ENCODE measurements at regions not wholly inside any gene's neighbourhood (a gene's known extent, or its start where the extent isn't known, plus 50 kb on each side); places are given as distances from the start of the nearest gene placed in this dataset.
"Not testable (repeated sequence)": the region's sequence is repeated elsewhere in the genome, so short reads cannot be mapped to it uniquely, and the experiment has no call there.

- no peak for DNase-seq (ENCODE audit: low read depth)
- no peak overlapping the region for H3K4me3 ChIP-seq (ENCODE audit: low read depth, low read length)
- TF ChIP-seq, protein P1, sequence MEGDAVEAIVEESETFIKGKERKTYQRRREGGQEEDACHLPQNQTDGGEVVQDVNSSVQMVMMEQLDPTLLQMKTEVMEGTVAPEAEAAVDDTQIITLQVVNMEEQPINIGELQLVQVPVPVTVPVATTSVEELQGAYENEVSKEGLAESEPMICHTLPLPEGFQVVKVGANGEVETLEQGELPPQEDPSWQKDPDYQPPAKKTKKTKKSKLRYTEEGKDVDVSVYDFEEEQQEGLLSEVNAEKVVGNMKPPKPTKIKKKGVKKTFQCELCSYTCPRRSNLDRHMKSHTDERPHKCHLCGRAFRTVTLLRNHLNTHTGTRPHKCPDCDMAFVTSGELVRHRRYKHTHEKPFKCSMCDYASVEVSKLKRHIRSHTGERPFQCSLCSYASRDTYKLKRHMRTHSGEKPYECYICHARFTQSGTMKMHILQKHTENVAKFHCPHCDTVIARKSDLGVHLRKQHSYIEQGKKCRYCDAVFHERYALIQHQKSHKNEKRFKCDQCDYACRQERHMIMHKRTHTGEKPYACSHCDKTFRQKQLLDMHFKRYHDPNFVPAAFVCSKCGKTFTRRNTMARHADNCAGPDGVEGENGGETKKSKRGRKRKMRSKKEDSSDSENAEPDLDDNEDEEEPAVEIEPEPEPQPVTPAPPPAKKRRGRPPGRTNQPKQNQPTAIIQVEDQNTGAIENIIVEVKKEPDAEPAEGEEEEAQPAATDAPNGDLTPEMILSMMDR (IDR thresholded peaks at IDR 0.05; ENCODE audit: insufficient read depth, low read depth, low read length): no peak
Measured at GRCh38 chr7:142657376-142657775, 91.9 kb upstream of the PRSS1 start.

GRCh38 chr7:142654398-142654797, 94.9 kb upstream of the PRSS1 start:
- TF ChIP-seq, protein P1 (IDR thresholded peaks at IDR 0.05; ENCODE audit: insufficient read depth, low read depth, low read length): peak; percentile 5
- DNase-seq (ENCODE audit: low read depth): no peak
- no peak overlapping the region for H3K4me3 ChIP-seq (ENCODE audit: low read depth, low read length)

DNA sequence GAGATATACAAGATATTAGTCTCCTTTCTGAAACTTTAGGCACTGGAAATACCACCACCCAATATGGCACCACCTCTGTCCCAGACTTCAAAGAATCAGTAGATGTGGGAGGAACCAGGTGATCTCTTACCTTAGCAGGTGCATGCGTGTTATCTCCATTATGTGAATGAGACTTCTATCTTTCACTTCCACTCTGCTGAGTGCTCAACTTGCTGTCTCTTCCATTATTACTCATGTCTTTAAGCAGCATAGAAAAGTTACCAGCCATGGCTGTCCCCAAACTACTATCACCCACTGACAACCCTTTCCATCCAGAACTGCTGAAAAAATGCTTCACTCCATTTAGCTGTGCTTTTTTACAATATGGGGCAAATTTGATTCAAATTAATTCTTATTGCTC, 101.5 kb upstream of the PRSS1 start:
- no peak overlapping the region for H3K4me3 ChIP-seq (ENCODE audit: low read depth, low read length)
- TF ChIP-seq, protein P1 (IDR thresholded peaks at IDR 0.05; ENCODE audit: insufficient read depth, low read depth, low read length): no peak
- no peak for DNase-seq (ENCODE audit: low read depth)

DNA sequence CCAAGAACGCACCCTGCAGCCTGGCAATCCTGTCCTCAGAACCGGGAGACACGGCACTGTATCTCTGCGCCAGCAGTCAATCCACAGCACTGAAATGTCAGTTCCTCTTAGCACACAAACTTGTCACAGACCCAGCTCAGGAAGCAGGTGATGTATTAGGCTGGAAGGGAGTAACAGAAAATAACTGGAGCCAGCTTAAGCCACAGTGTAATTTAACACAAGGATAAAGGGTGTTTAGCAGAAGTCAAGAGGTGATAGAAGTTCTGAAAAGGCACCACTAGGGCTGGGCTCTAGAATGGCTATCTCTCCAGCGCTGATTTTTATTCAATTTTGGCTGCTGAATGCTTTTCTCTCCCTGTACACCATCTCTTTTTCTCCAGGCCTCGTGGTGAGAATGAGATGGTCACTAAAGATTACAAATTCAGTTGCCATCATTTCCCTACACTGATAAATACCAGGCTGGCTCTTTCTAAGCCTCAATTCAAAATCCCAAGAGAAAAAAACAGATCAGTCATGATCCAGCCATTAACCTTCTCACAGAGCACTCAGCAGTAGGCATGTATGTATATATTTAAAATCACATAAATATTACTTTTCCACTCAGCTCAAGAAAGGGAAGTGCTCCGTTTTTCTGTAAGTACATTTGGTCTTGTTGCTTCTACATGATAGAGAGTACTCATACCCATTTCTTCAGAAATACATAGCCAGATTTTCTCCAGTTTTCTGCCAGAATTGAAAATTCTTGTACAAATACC, 102.7 kb upstream of the PRSS1 start:
- no peak for DNase-seq (ENCODE audit: low read depth)
- TF ChIP-seq, protein P1 (IDR thresholded peaks at IDR 0.05; ENCODE audit: insufficient read depth, low read depth, low read length): no peak

GRCh38 chr7:142645777-142646176, 103.5 kb upstream of the PRSS1 start:
- TF ChIP-seq, protein P1 (IDR thresholded peaks at IDR 0.05; ENCODE audit: insufficient read depth, low read depth, low read length): no peak
- no peak overlapping the region for H3K4me3 ChIP-seq (ENCODE audit: low read depth, low read length)
- DNase-seq (ENCODE audit: low read depth): no peak

More for the DNA sequence above, 102.7 kb upstream of the PRSS1 start:
- no peak overlapping the region for H3K4me3 ChIP-seq (ENCODE audit: low read depth, low read length)

DNA sequence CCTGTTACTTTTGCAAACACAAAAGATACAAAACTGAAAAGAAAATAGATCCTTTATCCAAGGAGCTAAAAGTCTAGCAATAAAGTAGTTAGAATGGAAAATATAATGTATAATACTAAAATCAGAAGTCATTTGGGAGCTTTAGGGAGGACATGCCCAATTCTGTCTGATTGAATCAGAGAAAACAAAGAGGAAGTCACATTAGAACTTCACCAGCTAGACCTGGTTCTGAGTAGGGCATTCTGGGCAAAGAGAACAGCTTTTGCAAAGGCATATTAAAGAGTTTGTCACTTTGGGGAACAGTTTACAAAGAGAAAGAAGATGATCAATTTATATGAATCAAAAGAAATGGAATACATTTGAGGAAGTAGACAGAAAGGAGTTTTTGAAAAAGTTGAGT, 107.0 kb upstream of the PRSS1 start:
- no peak overlapping the region for H3K4me3 ChIP-seq (ENCODE audit: low read depth, low read length)
- TF ChIP-seq, protein P1 (IDR thresholded peaks at IDR 0.05; ENCODE audit: insufficient read depth, low read depth, low read length): no peak
- no peak for DNase-seq (ENCODE audit: low read depth)

DNA sequence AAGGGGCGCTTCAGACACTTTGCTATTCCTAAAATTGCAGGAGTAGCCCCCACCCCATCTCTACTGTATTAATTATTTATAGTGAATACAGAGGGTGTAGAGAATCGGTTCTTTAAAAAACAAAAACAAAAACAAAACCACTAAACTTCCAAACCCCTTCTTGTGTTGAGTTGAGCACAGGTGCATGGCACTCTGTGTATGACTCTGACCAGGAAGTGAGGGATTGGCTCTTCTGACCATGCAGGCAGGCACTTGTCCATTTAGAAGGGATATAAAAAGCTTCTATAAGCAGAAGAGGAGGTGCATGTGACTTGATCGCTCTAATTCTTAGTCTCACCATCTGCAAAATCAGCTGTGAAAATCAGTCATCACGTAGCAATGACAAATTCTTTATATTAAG, 108.0 kb upstream of the PRSS1 start:
- not testable (repeated sequence) for DNase-seq (ENCODE audit: low read depth); H3K4me3 ChIP-seq (ENCODE audit: low read depth, low read length)

All from fibroblast of villous mesenchyme (primary cell).